ENCODE measurements at regions not wholly inside any gene's neighbourhood (a gene's known extent, or its start where the extent isn't known, plus 50 kb on each side); places are given as distances from the start of the nearest gene placed in this dataset.

- no peak for DNase-seq
Measured at GRCh38 chr4:65120287-65120686, 550.0 kb downstream of the EPHA5 start.

- DNase-seq: no peak
Measured at GRCh38 chr4:65102419-65102818, 567.9 kb downstream of the EPHA5 start.

GRCh38 chr4:65096630-65097029, 573.7 kb downstream of the EPHA5 start:
- no peak for DNase-seq

- DNase-seq: no peak
Measured at GRCh38 chr4:65089666-65090065, 580.6 kb downstream of the EPHA5 start.

- no peak for DNase-seq
Measured at GRCh38 chr4:65083076-65083475, 587.2 kb downstream of the EPHA5 start.

GRCh38 chr4:65071564-65071963, 598.7 kb downstream of the EPHA5 start:
- no peak for DNase-seq

- no peak for DNase-seq
Measured at GRCh38 chr4:65069177-65069576, 601.1 kb downstream of the EPHA5 start.

- DNase-seq: no peak
Measured at GRCh38 chr4:65066106-65066505, 604.2 kb downstream of the EPHA5 start.

GRCh38 chr4:65063601-65064000, 606.7 kb downstream of the EPHA5 start:
- no peak for DNase-seq

- DNase-seq: no peak
Measured at GRCh38 chr4:65050786-65051185, 619.5 kb downstream of the EPHA5 start.

GRCh38 chr4:65046192-65047133, 623.8 kb downstream of the EPHA5 start:
- DNase-seq: no peak

- DNase-seq: no peak
Measured at GRCh38 chr4:65033899-65034298, 624.6 kb upstream of the TECRL start.

- DNase-seq: no peak
Measured at GRCh38 chr4:65028592-65028991, 619.3 kb upstream of the TECRL start.

- DNase-seq: no peak
Measured at GRCh38 chr4:65023883-65024670, 614.8 kb upstream of the TECRL start.

- DNase-seq: no peak
Measured at GRCh38 chr4:65023081-65023480, 613.8 kb upstream of the TECRL start.

GRCh38 chr4:65021737-65022136, 612.5 kb upstream of the TECRL start:
- DNase-seq: no peak

GRCh38 chr4:65021149-65021548, 611.9 kb upstream of the TECRL start:
- no peak for DNase-seq

GRCh38 chr4:65019775-65020174, 610.5 kb upstream of the TECRL start:
- no peak for DNase-seq

GRCh38 chr4:65018313-65018712, 609.1 kb upstream of the TECRL start:
- no peak for DNase-seq

- DNase-seq: no peak
Measured at GRCh38 chr4:65014078-65014477, 604.8 kb upstream of the TECRL start.

GRCh38 chr4:65007841-65008439, 598.7 kb upstream of the TECRL start:
- DNase-seq: peak; percentile 8 to 16

- no peak for DNase-seq
Measured at GRCh38 chr4:64975177-64975576, 565.9 kb upstream of the TECRL start.

GRCh38 chr4:64969081-64969480, 559.8 kb upstream of the TECRL start:
- no peak for DNase-seq

Measured in inflammatory macrophage (primary cell).